HG03457 (cell line): ENCODE measurements at regions not wholly inside any gene's neighbourhood (a gene's known extent, or its start where the extent isn't known, plus 50 kb on each side); places are given as distances from the start of the nearest gene placed in this dataset.

Experiments used
- ATAC-seq: cut with Tn5 transposase; IDR thresholded peaks from one replicate; pipeline ENCODE4 v1.9.1; 2021; ENCODE audit warnings: moderate number of reproducible peaks; ENCODE audit not compliant: unreplicated experiment

- ATAC-seq: no peak
Observed at GRCh38 chr11:104365676-104366075, 201.7 kb upstream of the PDGFD start.

GRCh38 chr11:104361975-104362374, 198.0 kb upstream of the PDGFD start:
- no peak for ATAC-seq

- no peak for ATAC-seq
Observed at GRCh38 chr11:104352036-104352435, 188.1 kb upstream of the PDGFD start.

GRCh38 chr11:104343578-104343977, 179.6 kb upstream of the PDGFD start:
- no peak for ATAC-seq

- no peak for ATAC-seq
Observed at GRCh38 chr11:104340590-104340989, 176.6 kb upstream of the PDGFD start.

GRCh38 chr11:104339380-104339831, 175.5 kb upstream of the PDGFD start:
- ATAC-seq: no peak

- no peak for ATAC-seq
Observed at GRCh38 chr11:104338186-104338585, 174.2 kb upstream of the PDGFD start.

GRCh38 chr11:104337273-104337672, 173.3 kb upstream of the PDGFD start:
- ATAC-seq: no peak

GRCh38 chr11:104333977-104334376, 170.0 kb upstream of the PDGFD start:
- no peak for ATAC-seq

GRCh38 chr11:104332110-104332509, 168.2 kb upstream of the PDGFD start:
- ATAC-seq: no peak

- ATAC-seq: no peak
Observed at GRCh38 chr11:104329078-104329665, 165.2 kb upstream of the PDGFD start.

GRCh38 chr11:104328512-104328907, 164.6 kb upstream of the PDGFD start:
- ATAC-seq: no peak

- no peak for ATAC-seq
Observed at GRCh38 chr11:104327861-104328511, 164.0 kb upstream of the PDGFD start.

- no peak for ATAC-seq
Observed at GRCh38 chr11:104325093-104325492, 161.1 kb upstream of the PDGFD start.

- no peak for ATAC-seq
Observed at GRCh38 chr11:104324276-104324675, 160.3 kb upstream of the PDGFD start.

GRCh38 chr11:104323841-104324240, 159.9 kb upstream of the PDGFD start:
- ATAC-seq: no peak

GRCh38 chr11:104322696-104323095, 158.7 kb upstream of the PDGFD start:
- no peak for ATAC-seq

- ATAC-seq: no peak
Observed at GRCh38 chr11:104320956-104321355, 157.0 kb upstream of the PDGFD start.

- ATAC-seq: no peak
Observed at GRCh38 chr11:104320097-104320496, 156.2 kb upstream of the PDGFD start.

- no peak for ATAC-seq
Observed at GRCh38 chr11:104319396-104319795, 155.4 kb upstream of the PDGFD start.

GRCh38 chr11:104306862-104307474, 143.0 kb upstream of the PDGFD start:
- ATAC-seq: no peak

GRCh38 chr11:104301776-104302175, 137.8 kb upstream of the PDGFD start:
- no peak for ATAC-seq
